Panc1 (cell line): ENCODE measurements at regions not wholly inside any gene's neighbourhood (a gene's known extent, or its start where the extent isn't known, plus 50 kb on each side); places are given as distances from the start of the nearest gene placed in this dataset.

Source experiments
- CTCF ChIP-seq: fragments of 450-650 bp; IDR thresholded peaks from 2 replicates; pipeline ENCODE4 v1.5.1; 2017; ENCODE audit warnings: mild to moderate bottlenecking
- POLR2AphosphoS5 ChIP-seq: IDR thresholded peaks from 2 replicates; pipeline ENCODE4 v1.6.1; 2012; ENCODE audit warnings: mild to moderate bottlenecking, low read depth, low read length, moderate library complexity
- TCF7L2 ChIP-seq: IDR thresholded peaks from 2 replicates; pipeline ENCODE4 v1.6.1; 2011; ENCODE audit warnings: mild to moderate bottlenecking, low read depth, low read length, inconsistent platforms

GRCh38 chr3:156768390-156768789 is 57.8 kb upstream of the LEKR1 start:
- no peak for TF ChIP-seq CTCF
- no peak for TF ChIP-seq POLR2AphosphoS5
- no peak for TF ChIP-seq TCF7L2
